ENCODE measurements at regions not wholly inside any gene's neighbourhood (a gene's known extent, or its start where the extent isn't known, plus 50 kb on each side); places are given as distances from the start of the nearest gene placed in this dataset.

DNA sequence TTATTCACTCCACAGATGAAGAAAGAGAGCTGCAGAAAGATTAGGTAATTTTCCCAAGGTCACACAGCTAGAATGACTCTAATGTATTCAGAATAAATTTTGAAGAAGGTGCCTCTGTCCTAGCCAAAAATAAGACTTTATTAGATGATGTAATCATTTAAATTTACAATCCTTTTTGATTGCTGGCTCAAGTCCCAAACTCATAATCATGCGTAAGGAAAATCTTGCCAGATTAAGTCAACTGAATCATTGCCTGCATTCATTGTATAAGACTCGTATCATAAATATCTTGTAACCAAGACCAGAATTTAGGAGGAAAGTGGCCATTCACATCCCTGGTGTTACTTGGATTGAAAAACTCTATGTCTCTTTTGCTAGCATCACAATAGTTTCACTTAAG is 53.1 kb upstream of the STK39 start:
- no peak for TF ChIP-seq FOXM1 (IDR thresholded peaks at IDR 0.05; ENCODE audit: borderline replicate concordance)
- DNase-seq (ENCODE audit: extremely low spot score), result no peak
- ChIA-PET CTCF (interaction anchor here (0.6 kb wide), 1 partner anchor 33 kb away, joined by 3 read pairs; no protein-coding TSS in a partner anchor), POLR2A (no interaction called here)

- ChIA-PET CTCF (no interaction called here), POLR2A (no interaction called here)
- TF ChIP-seq FOXK2 (IDR thresholded peaks at IDR 0.05) (no peak), HDGF (IDR thresholded peaks at IDR 0.05; ENCODE audit: borderline replicate concordance) (no peak)
- no peak for DNase-seq (ENCODE audit: extremely low spot score)
Observed at GRCh38 chr2:168304024-168304681, 56.8 kb upstream of the STK39 start.

DNA sequence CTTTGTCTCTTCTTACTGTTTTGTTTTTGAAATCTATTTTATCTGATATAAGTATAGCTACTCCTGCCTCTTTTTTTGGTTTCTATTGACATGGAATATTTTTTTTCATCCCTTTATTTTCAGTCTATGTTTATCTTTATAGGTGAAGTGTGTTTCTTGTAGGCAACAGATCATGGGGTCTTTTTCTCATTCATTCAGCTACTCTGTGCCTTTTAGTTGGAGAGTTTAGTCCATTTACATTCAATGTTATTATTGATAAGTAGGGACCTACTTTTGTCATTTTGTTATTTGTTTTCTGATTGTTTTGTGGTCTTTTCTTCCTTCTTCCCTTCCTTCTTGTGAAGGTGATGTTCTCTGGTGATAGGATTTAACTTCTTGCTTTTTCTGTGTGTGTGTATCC is 60.0 kb upstream of the STK39 start:
- ChIA-PET CTCF (no interaction called here), POLR2A (no interaction called here)
- DNase-seq (ENCODE audit: extremely low spot score), result no peak
- no peak for TF ChIP-seq LEF1 (IDR thresholded peaks at IDR 0.05; ENCODE audit: borderline replicate concordance)

DNA sequence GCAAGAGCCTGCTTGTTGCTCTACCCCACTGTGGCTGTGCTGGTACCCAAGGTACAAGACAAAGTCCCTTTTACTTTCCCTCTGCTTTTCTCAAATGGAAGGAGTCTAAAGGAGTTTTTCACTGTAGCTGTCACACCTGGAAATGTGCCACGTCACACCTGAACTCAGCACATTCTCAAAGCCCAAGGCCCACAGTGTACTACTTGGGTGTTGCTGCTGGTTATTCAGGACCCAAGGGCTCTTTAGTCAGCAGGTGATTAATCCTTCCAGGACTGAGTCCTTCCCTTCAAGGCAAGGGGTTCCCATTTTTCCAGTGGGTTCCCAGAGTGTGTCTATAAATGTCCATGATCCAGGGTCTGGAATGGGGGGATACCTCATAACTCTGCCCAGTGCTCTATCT is 63.2 kb upstream of the STK39 start:
- ChIA-PET POLR2A (no interaction called here), CTCF (no interaction called here)
- no peak for DNase-seq (ENCODE audit: extremely low spot score)
- no peak for TF ChIP-seq SUZ12 (IDR thresholded peaks at IDR 0.05)
- no peak for TF ChIP-seq ARNT (IDR thresholded peaks at IDR 0.05)
- TF ChIP-seq BHLHE40 (IDR thresholded peaks at IDR 0.05; ENCODE audit: borderline replicate concordance), result no peak
- no peak for TF ChIP-seq CTBP1 (IDR thresholded peaks at IDR 0.05; ENCODE audit: borderline replicate concordance)
- no peak for TF ChIP-seq ELF4 (IDR thresholded peaks at IDR 0.05)
- no peak for TF ChIP-seq FOXA1 (IDR thresholded peaks at IDR 0.05)
- TF ChIP-seq SP1 (IDR thresholded peaks at IDR 0.05), result no peak
- TF ChIP-seq FOXM1 (IDR thresholded peaks at IDR 0.05; ENCODE audit: borderline replicate concordance), result no peak
- TF ChIP-seq TARDBP (IDR thresholded peaks at IDR 0.05), result no peak
- TF ChIP-seq NFRKB (IDR thresholded peaks at IDR 0.05), result no peak
- no peak for TF ChIP-seq L3MBTL2 (conservative IDR thresholded peaks at IDR 0.05)
- no peak for TF ChIP-seq LEF1 (IDR thresholded peaks at IDR 0.05; ENCODE audit: borderline replicate concordance)
- TF ChIP-seq ZNF384 (IDR thresholded peaks at IDR 0.05), result no peak

- TF ChIP-seq FOXA1 (IDR thresholded peaks at IDR 0.05) (no peak), HDGF (IDR thresholded peaks at IDR 0.05; ENCODE audit: borderline replicate concordance) (no peak), ZNF384 (IDR thresholded peaks at IDR 0.05) (no peak), L3MBTL2 (conservative IDR thresholded peaks at IDR 0.05) (no peak)
- no peak for DNase-seq (ENCODE audit: extremely low spot score)
- POLR2A ChIA-PET, result no interaction called here
- CTCF ChIA-PET, result no interaction called here
Observed at GRCh38 chr2:168311261-168311910, 64.0 kb upstream of the STK39 start.

GRCh38 chr2:168312036-168312822 is 64.8 kb upstream of the STK39 start:
- POLR2A ChIA-PET, result no interaction called here

DNA sequence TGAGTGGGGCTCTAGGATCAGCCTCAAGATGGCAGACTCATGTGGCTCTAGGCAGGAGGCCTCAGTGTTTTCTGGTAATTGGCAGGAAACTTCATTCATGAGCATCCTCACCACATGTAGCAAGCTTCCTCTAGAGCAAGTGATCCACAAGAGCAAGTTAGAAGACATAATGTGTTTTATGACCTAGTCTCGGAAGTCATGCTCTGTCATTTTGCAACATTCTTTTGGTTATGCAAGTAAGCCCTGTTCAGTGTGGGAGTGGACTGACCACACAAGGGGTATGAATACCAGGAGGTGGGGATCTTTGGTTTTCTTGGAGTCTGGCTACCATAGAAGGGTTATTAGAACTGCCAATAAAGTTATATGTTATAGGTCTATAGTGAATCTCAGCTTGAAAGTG is 66.8 kb upstream of the STK39 start:
- ChIA-PET POLR2A (no interaction called here), CTCF (interaction anchor here (0.5 kb wide), 1 partner anchor 388 kb away, joined by 3 read pairs; no protein-coding TSS in a partner anchor)
- DNase-seq (ENCODE audit: extremely low spot score), result no peak
- TF ChIP-seq SUZ12 (IDR thresholded peaks at IDR 0.05), result no peak
- no peak for TF ChIP-seq BHLHE40 (IDR thresholded peaks at IDR 0.05; ENCODE audit: borderline replicate concordance)

More at GRCh38 chr2:168312036-168312822, 64.8 kb upstream of the STK39 start:
- DNase-seq (ENCODE audit: extremely low spot score), result no peak
- CTCF ChIA-PET, result no interaction called here
- TF ChIP-seq ELF4 (IDR thresholded peaks at IDR 0.05), result no peak
- no peak for TF ChIP-seq TARDBP (IDR thresholded peaks at IDR 0.05)
- TF ChIP-seq NFRKB (IDR thresholded peaks at IDR 0.05), result no peak
- no peak for TF ChIP-seq SP1 (IDR thresholded peaks at IDR 0.05)
- TF ChIP-seq CTBP1 (IDR thresholded peaks at IDR 0.05; ENCODE audit: borderline replicate concordance), result no peak
- no peak for TF ChIP-seq FOXA1 (IDR thresholded peaks at IDR 0.05)
- no peak for TF ChIP-seq L3MBTL2 (conservative IDR thresholded peaks at IDR 0.05)
- TF ChIP-seq LEF1 (IDR thresholded peaks at IDR 0.05; ENCODE audit: borderline replicate concordance), result no peak
- no peak for TF ChIP-seq HDGF (IDR thresholded peaks at IDR 0.05; ENCODE audit: borderline replicate concordance)
- no peak for TF ChIP-seq FOXK2 (IDR thresholded peaks at IDR 0.05)
- no peak for TF ChIP-seq ZNF384 (IDR thresholded peaks at IDR 0.05)
- TF ChIP-seq FOXM1 (IDR thresholded peaks at IDR 0.05; ENCODE audit: borderline replicate concordance), result no peak
- no peak for TF ChIP-seq PKNOX1 (IDR thresholded peaks at IDR 0.05)
- TF ChIP-seq SUZ12 (IDR thresholded peaks at IDR 0.05), result no peak

GRCh38 chr2:168315331-168316072 is 68.1 kb upstream of the STK39 start:
- ChIA-PET POLR2A (no interaction called here), CTCF (no interaction called here)
- TF ChIP-seq LEF1 (IDR thresholded peaks at IDR 0.05; ENCODE audit: borderline replicate concordance), result no peak
- TF ChIP-seq FOXM1 (IDR thresholded peaks at IDR 0.05; ENCODE audit: borderline replicate concordance), result no peak
- TF ChIP-seq ELF4 (IDR thresholded peaks at IDR 0.05), result no peak
- TF ChIP-seq PKNOX1 (IDR thresholded peaks at IDR 0.05), result no peak
- TF ChIP-seq ARNT (IDR thresholded peaks at IDR 0.05), result no peak
- no peak for TF ChIP-seq L3MBTL2 (conservative IDR thresholded peaks at IDR 0.05)
- no peak for TF ChIP-seq FOXA1 (IDR thresholded peaks at IDR 0.05)
- no peak for TF ChIP-seq NFRKB (IDR thresholded peaks at IDR 0.05)
- no peak for TF ChIP-seq HDGF (IDR thresholded peaks at IDR 0.05; ENCODE audit: borderline replicate concordance)
- no peak for TF ChIP-seq CTBP1 (IDR thresholded peaks at IDR 0.05; ENCODE audit: borderline replicate concordance)
- TF ChIP-seq TARDBP (IDR thresholded peaks at IDR 0.05), result no peak
- no peak for TF ChIP-seq FOXK2 (IDR thresholded peaks at IDR 0.05)
- DNase-seq (ENCODE audit: extremely low spot score), result no peak

Data from HEK293T (cell line).